Panc1 (cell line): ENCODE measurements at regions not wholly inside any gene's neighbourhood (a gene's known extent, or its start where the extent isn't known, plus 50 kb on each side); places are given as distances from the start of the nearest gene placed in this dataset.

Experiments used
- ATAC-seq: fragments of 200-7000 bp; cut with Tn5 transposase; 2 replicates; pipeline ENCODE4 v1.9.1; 2020; ENCODE audit warnings: mild to moderate bottlenecking, moderate library complexity
- BruUV-seq: library from RNA; stranded (reverse); fragments of 400-500 nt; replicated peaks from 2 replicates; lab custom pipeline; 2021; lab: Mats Ljungman, UMichigan
- CTCF ChIA-PET: fragments of 300-600 bp; sonication (Branson Sonifier 250); formaldehyde crosslinking; loops from one replicate; lab custom pipeline; 2022; ENCODE audit warnings: antibody characterized with exemption; lab: Charles Lee
- POLR2A ChIA-PET: fragments of 300-600 bp; sonication (Branson Sonifier 250); formaldehyde crosslinking; loops from one replicate; lab custom pipeline; 2022; ENCODE audit warnings: antibody characterized with exemption; lab: Charles Lee
- DNase-seq: peaks from one replicate; pipeline ENCODE4 v3.0.0-alpha.2; 2010; ENCODE audit warnings: low read depth, low spot score
- H3K27ac ChIP-seq: 2 replicates; pipeline ENCODE4 v1.5.1; 2011; ENCODE audit warnings: mild to moderate bottlenecking, low read length, inconsistent platforms
- H3K27me3 ChIP-seq: fragments of 200-500 bp; sonication (Bioruptor generic); 2 replicates; pipeline ENCODE4 v1.6.0; 2014; ENCODE audit warnings: low read length, inconsistent platforms; ENCODE audit not compliant: control insufficient read depth, insufficient read depth
- H3K36me3 ChIP-seq: fragments of 200-500 bp; sonication (Bioruptor generic); 2 replicates; pipeline ENCODE4 v1.5.1; 2014; ENCODE audit warnings: inconsistent platforms, mild to moderate bottlenecking, low read length, moderate library complexity; ENCODE audit not compliant: control insufficient read depth, insufficient read depth
- H3K4me1 ChIP-seq: 2 replicates; pipeline ENCODE4 v1.5.1; 2011; ENCODE audit warnings: inconsistent platforms, mild to moderate bottlenecking, low read length, moderate library complexity; ENCODE audit not compliant: control insufficient read depth, insufficient read depth
- H3K4me3 ChIP-seq, 2 experiments: 2 replicates each; pipeline ENCODE4 v1.5.1; 2011 to 2012; ENCODE audit warnings: low read depth in 2 of 2, low read length in 2 of 2, mild to moderate bottlenecking in 2 of 2, inconsistent platforms in 1 of 2, moderate library complexity in 1 of 2
- H3K9me3 ChIP-seq: fragments of 200-500 bp; sonication (Bioruptor generic); 2 replicates; pipeline ENCODE4 v1.5.1; 2014; ENCODE audit warnings: low read depth, mild to moderate bottlenecking, inconsistent platforms, low read length, moderate library complexity; ENCODE audit not compliant: control insufficient read depth, insufficient read depth
- POLR2AphosphoS5 ChIP-seq: IDR thresholded peaks from 2 replicates; pipeline ENCODE4 v1.6.1; 2012; ENCODE audit warnings: mild to moderate bottlenecking, low read depth, low read length, moderate library complexity
- SIN3A ChIP-seq: IDR thresholded peaks from 2 replicates; pipeline ENCODE4 v1.6.1; 2012; ENCODE audit warnings: low read depth, mild to moderate bottlenecking, low read length, moderate library complexity, borderline replicate concordance; ENCODE audit not compliant: insufficient read depth
- TCF7L2 ChIP-seq: IDR thresholded peaks from 2 replicates; pipeline ENCODE4 v1.6.1; 2011; ENCODE audit warnings: mild to moderate bottlenecking, low read depth, low read length, inconsistent platforms
- in situ Hi-C: cut with HindIII; loops from 2 replicates; pipeline ENCODE4 v1.10.0; 2016; ENCODE audit warnings: low sequenced_read_pairs, low pct_unique_long_range_greater_than_20kb
- intact Hi-C: fragments of 100-400 bp; cut with micrococcal nuclease; formaldehyde crosslinking; loops from one replicate; pipeline ENCODE4 v1.10.0; 2022; ENCODE audit not compliant: unreplicated experiment
- TF ChIP-seq, protein P1 (sequence below), 2 experiments: IDR thresholded peaks; 2 replicates each; pipeline ENCODE4 v1.6.1; 2011 to 2012; ENCODE audit warnings: low read depth in 2 of 2, control low read depth in 1 of 2, low read length in 1 of 2, mild to moderate bottlenecking in 1 of 2, moderate library complexity in 1 of 2; ENCODE audit not compliant: insufficient read depth in 1 of 2
- TF ChIP-seq, protein P2 (sequence below): fragments of 450-650 bp; IDR thresholded peaks from 2 replicates; pipeline ENCODE4 v1.5.1; 2017; ENCODE audit warnings: mild to moderate bottlenecking

DNA sequence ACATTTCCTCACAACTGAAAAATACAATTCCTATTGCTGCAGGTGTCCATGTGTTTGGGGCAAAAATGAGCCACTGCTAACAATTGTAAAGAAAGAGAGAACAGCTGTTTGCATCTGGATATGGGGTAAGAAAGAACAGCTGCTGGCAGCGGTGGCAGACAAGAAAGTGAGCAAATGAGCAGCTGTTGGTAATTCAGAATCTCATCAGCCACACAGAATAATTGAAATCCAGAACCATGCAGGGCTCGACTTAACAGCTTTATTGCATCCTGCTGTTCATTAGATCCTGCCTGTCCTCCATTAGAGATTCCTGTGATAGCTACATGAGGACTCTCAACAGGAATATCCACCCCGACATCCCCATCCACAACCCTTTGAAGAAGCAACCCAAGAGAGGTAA is 62.5 kb upstream of the TSPAN8 start:
- Histone ChIP-seq H3K27ac (no peak overlapping the region), H3K4me3 (no peak overlapping the region), H3K27me3 (no peaks in the 10 kb centered on the region), H3K36me3 (no peaks in the 10 kb centered on the region), H3K4me1 (no peaks in the 10 kb centered on the region; the same call in 1 of the 2 replicates), H3K9me3 (no peaks in the 10 kb centered on the region)
- intact Hi-C loops (no loop called here), in situ Hi-C loops (no loop called here)
- DNase-seq (no peak), ATAC-seq (no peak)
- BruUV-seq: no TSS peak
- TF ChIP-seq, protein P1, sequence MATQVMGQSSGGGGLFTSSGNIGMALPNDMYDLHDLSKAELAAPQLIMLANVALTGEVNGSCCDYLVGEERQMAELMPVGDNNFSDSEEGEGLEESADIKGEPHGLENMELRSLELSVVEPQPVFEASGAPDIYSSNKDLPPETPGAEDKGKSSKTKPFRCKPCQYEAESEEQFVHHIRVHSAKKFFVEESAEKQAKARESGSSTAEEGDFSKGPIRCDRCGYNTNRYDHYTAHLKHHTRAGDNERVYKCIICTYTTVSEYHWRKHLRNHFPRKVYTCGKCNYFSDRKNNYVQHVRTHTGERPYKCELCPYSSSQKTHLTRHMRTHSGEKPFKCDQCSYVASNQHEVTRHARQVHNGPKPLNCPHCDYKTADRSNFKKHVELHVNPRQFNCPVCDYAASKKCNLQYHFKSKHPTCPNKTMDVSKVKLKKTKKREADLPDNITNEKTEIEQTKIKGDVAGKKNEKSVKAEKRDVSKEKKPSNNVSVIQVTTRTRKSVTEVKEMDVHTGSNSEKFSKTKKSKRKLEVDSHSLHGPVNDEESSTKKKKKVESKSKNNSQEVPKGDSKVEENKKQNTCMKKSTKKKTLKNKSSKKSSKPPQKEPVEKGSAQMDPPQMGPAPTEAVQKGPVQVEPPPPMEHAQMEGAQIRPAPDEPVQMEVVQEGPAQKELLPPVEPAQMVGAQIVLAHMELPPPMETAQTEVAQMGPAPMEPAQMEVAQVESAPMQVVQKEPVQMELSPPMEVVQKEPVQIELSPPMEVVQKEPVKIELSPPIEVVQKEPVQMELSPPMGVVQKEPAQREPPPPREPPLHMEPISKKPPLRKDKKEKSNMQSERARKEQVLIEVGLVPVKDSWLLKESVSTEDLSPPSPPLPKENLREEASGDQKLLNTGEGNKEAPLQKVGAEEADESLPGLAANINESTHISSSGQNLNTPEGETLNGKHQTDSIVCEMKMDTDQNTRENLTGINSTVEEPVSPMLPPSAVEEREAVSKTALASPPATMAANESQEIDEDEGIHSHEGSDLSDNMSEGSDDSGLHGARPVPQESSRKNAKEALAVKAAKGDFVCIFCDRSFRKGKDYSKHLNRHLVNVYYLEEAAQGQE (IDR thresholded peaks at IDR 0.05; ENCODE audit: insufficient read depth in 1 of 2, low read depth in 2 of 2, low read length in 1 of 2): no peak
- TF ChIP-seq TCF7L2: no peak
- TF ChIP-seq, protein P2, sequence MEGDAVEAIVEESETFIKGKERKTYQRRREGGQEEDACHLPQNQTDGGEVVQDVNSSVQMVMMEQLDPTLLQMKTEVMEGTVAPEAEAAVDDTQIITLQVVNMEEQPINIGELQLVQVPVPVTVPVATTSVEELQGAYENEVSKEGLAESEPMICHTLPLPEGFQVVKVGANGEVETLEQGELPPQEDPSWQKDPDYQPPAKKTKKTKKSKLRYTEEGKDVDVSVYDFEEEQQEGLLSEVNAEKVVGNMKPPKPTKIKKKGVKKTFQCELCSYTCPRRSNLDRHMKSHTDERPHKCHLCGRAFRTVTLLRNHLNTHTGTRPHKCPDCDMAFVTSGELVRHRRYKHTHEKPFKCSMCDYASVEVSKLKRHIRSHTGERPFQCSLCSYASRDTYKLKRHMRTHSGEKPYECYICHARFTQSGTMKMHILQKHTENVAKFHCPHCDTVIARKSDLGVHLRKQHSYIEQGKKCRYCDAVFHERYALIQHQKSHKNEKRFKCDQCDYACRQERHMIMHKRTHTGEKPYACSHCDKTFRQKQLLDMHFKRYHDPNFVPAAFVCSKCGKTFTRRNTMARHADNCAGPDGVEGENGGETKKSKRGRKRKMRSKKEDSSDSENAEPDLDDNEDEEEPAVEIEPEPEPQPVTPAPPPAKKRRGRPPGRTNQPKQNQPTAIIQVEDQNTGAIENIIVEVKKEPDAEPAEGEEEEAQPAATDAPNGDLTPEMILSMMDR: no peak
- no peak for TF ChIP-seq SIN3A
- no peak for TF ChIP-seq POLR2AphosphoS5
- CTCF ChIA-PET: no interaction called here
- POLR2A ChIA-PET: no interaction called here

DNA sequence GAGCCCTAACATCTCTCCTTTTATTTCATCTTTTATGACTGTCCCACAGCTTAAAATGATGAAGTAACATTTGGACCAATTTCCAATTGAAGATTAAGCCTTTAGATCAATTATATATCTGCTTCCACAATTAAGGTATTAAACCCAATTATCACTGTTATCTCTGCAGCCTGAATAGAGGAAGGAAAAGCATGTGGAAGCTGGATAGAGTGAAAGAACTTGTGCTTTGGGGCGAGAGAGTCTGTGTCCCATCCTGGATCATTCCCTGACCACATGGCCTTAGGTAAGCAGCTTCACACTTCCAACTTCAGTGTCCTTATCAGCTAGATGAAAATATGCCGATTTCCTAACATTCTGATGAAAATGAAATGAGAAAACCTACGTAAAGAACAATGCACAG is 61.4 kb upstream of the TSPAN8 start:
- in situ Hi-C loops (no loop called here), intact Hi-C loops (loop anchor here (5.0 kb wide), 1 partner anchor 173 kb away; no protein-coding TSS in a partner anchor)
- no peak overlapping the region for H3K4me3 ChIP-seq
- H3K9me3 ChIP-seq: no peaks in the 10 kb centered on the region
- no peaks in the 10 kb centered on the region; the same call in 1 of the 2 replicates for H3K4me1 ChIP-seq
- BruUV-seq: no TSS peak
- TF ChIP-seq TCF7L2 (no peak), SIN3A (no peak), POLR2AphosphoS5 (no peak)
- TF ChIP-seq, protein P2: no peak
- TF ChIP-seq, protein P1 (IDR thresholded peaks at IDR 0.05; ENCODE audit: insufficient read depth in 1 of 2, low read depth in 2 of 2, low read length in 1 of 2): no peak
- ATAC-seq (no peak), DNase-seq (no peak)
- POLR2A ChIA-PET: no interaction called here
- CTCF ChIA-PET: no interaction called here
- no peaks in the 10 kb centered on the region for H3K36me3 ChIP-seq
- no peaks in the 10 kb centered on the region for H3K27me3 ChIP-seq
- H3K27ac ChIP-seq: no peak overlapping the region
